HG02852 (cell line): ENCODE measurements at regions not wholly inside any gene's neighbourhood (a gene's known extent, or its start where the extent isn't known, plus 50 kb on each side); places are given as distances from the start of the nearest gene placed in this dataset.

Experiments
- ATAC-seq: cut with Tn5 transposase; IDR thresholded peaks from one replicate; pipeline ENCODE4 v1.9.1; 2021; ENCODE audit warnings: mild to moderate bottlenecking, moderate library complexity; ENCODE audit not compliant: unreplicated experiment

GRCh38 chrX:23524467-23524866, 142.8 kb upstream of the PRDX4 start:
- ATAC-seq: no peak

GRCh38 chrX:23525531-23525930, 141.8 kb upstream of the PRDX4 start:
- no peak for ATAC-seq

GRCh38 chrX:23540532-23540931, 126.8 kb upstream of the PRDX4 start:
- ATAC-seq: no peak

- ATAC-seq: no peak
Measured at GRCh38 chrX:23548164-23548563, 119.1 kb upstream of the PRDX4 start.

- no peak for ATAC-seq
Measured at GRCh38 chrX:23552303-23552702, 115.0 kb upstream of the PRDX4 start.

- no peak for ATAC-seq
Measured at GRCh38 chrX:23554304-23554703, 113.0 kb upstream of the PRDX4 start.

GRCh38 chrX:23557070-23557469, 110.2 kb upstream of the PRDX4 start:
- ATAC-seq: no peak

GRCh38 chrX:23559975-23560374, 107.3 kb upstream of the PRDX4 start:
- ATAC-seq: no peak

GRCh38 chrX:23570674-23571343, 96.5 kb upstream of the PRDX4 start:
- no peak for ATAC-seq

- no peak for ATAC-seq
Measured at GRCh38 chrX:23575281-23575680, 92.0 kb upstream of the PRDX4 start.

GRCh38 chrX:23578079-23578478, 89.2 kb upstream of the PRDX4 start:
- ATAC-seq: no peak

GRCh38 chrX:23589496-23589895, 77.8 kb upstream of the PRDX4 start:
- ATAC-seq: no peak

- ATAC-seq: no peak
Measured at GRCh38 chrX:23592741-23593140, 74.6 kb upstream of the PRDX4 start.

- no peak for ATAC-seq
Measured at GRCh38 chrX:23598575-23598974, 68.7 kb upstream of the PRDX4 start.

- no peak for ATAC-seq
Measured at GRCh38 chrX:23603501-23603900, 63.8 kb upstream of the PRDX4 start.

- no peak for ATAC-seq
Measured at GRCh38 chrX:23610495-23610894, 56.8 kb upstream of the PRDX4 start.

- no peak for ATAC-seq
Measured at GRCh38 chrX:23612846-23613245, 54.4 kb upstream of the PRDX4 start.

- ATAC-seq: peak; percentile 59
Measured at GRCh38 chrX:23616361-23616760, 50.9 kb upstream of the PRDX4 start.
